ENCODE measurements at regions not wholly inside any gene's neighbourhood (a gene's known extent, or its start where the extent isn't known, plus 50 kb on each side); places are given as distances from the start of the nearest gene placed in this dataset.

GRCh38 chr6:118761645-118762044 is 110.3 kb upstream of the CEP85L start:
- no peak overlapping the region for H3K4me3 ChIP-seq
- H3K27ac ChIP-seq: no peak overlapping the region
- H3K9me3 ChIP-seq (ENCODE audit: low read depth): no peaks in the 10 kb centered on the region
- no peaks in the 10 kb centered on the region for H3K27me3 ChIP-seq
- TF ChIP-seq EZH2 (IDR thresholded peaks at IDR 0.05; ENCODE audit: borderline replicate concordance) (no peak), EZH2phosphoT487 (IDR thresholded peaks at IDR 0.05; ENCODE audit: low read depth, severe bottlenecking, unreplicated experiment) (no peak)
- TF ChIP-seq, protein P1, sequence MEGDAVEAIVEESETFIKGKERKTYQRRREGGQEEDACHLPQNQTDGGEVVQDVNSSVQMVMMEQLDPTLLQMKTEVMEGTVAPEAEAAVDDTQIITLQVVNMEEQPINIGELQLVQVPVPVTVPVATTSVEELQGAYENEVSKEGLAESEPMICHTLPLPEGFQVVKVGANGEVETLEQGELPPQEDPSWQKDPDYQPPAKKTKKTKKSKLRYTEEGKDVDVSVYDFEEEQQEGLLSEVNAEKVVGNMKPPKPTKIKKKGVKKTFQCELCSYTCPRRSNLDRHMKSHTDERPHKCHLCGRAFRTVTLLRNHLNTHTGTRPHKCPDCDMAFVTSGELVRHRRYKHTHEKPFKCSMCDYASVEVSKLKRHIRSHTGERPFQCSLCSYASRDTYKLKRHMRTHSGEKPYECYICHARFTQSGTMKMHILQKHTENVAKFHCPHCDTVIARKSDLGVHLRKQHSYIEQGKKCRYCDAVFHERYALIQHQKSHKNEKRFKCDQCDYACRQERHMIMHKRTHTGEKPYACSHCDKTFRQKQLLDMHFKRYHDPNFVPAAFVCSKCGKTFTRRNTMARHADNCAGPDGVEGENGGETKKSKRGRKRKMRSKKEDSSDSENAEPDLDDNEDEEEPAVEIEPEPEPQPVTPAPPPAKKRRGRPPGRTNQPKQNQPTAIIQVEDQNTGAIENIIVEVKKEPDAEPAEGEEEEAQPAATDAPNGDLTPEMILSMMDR (IDR thresholded peaks at IDR 0.05; ENCODE audit: poor library complexity): no peak
- no peaks in the 10 kb centered on the region for H3K4me1 ChIP-seq (ENCODE audit: insufficient read depth)
- no peak for DNase-seq (ENCODE audit: low spot score)
- H3K4me2 ChIP-seq: no peak overlapping the region
- 55% methylated on average over 1 of the region's 1 CpG for WGBS (ENCODE audit: low lambda C conversion rate, missing lambda C conversion rate)
- no peaks in the 10 kb centered on the region for H3K79me2 ChIP-seq
- H3K36me3 ChIP-seq (replicated peaks; ENCODE audit: insufficient read depth, low read depth): no peaks in the 10 kb centered on the region
- no peaks in the 10 kb centered on the region for H4K20me1 ChIP-seq (ENCODE audit: insufficient read depth, poor library complexity, severe bottlenecking)
- no peaks in the 10 kb centered on the region for H3K9me2 ChIP-seq (replicated peaks; ENCODE audit: insufficient read depth)
- no peak overlapping the region for H2AFZ ChIP-seq

GRCh38 chr6:118758946-118759345 is 107.6 kb upstream of the CEP85L start:
- H2AFZ ChIP-seq: no peak overlapping the region
- no peak for TF ChIP-seq EZH2phosphoT487 (IDR thresholded peaks at IDR 0.05; ENCODE audit: low read depth, severe bottlenecking, unreplicated experiment)
- no peak for TF ChIP-seq EZH2 (IDR thresholded peaks at IDR 0.05; ENCODE audit: borderline replicate concordance)
- TF ChIP-seq, protein P1 (IDR thresholded peaks at IDR 0.05; ENCODE audit: poor library complexity): no peak
- H3K36me3 ChIP-seq (replicated peaks; ENCODE audit: insufficient read depth, low read depth): no peaks in the 10 kb centered on the region
- H3K9me3 ChIP-seq (ENCODE audit: low read depth): no peaks in the 10 kb centered on the region
- no peaks in the 10 kb centered on the region for H3K79me2 ChIP-seq
- DNase-seq (ENCODE audit: low spot score): no peak
- H3K4me2 ChIP-seq: no peak overlapping the region
- H3K4me1 ChIP-seq (ENCODE audit: insufficient read depth): no peaks in the 10 kb centered on the region
- H3K4me3 ChIP-seq: no peak overlapping the region
- no peaks in the 10 kb centered on the region for H3K9me2 ChIP-seq (replicated peaks; ENCODE audit: insufficient read depth)
- H4K20me1 ChIP-seq (ENCODE audit: insufficient read depth, poor library complexity, severe bottlenecking): no peaks in the 10 kb centered on the region
- H3K27ac ChIP-seq: no peak overlapping the region
- no peaks in the 10 kb centered on the region for H3K27me3 ChIP-seq

- H3K4me3 ChIP-seq: no peak overlapping the region
- H3K9me3 ChIP-seq (ENCODE audit: low read depth): no peaks in the 10 kb centered on the region
- no peaks in the 10 kb centered on the region for H3K9me2 ChIP-seq (replicated peaks; ENCODE audit: insufficient read depth)
- no peak for DNase-seq (ENCODE audit: low spot score)
- no peaks in the 10 kb centered on the region for H3K4me1 ChIP-seq (ENCODE audit: insufficient read depth)
- TF ChIP-seq EZH2 (IDR thresholded peaks at IDR 0.05; ENCODE audit: borderline replicate concordance) (no peak), EZH2phosphoT487 (IDR thresholded peaks at IDR 0.05; ENCODE audit: low read depth, severe bottlenecking, unreplicated experiment) (no peak)
- TF ChIP-seq, protein P1 (IDR thresholded peaks at IDR 0.05; ENCODE audit: poor library complexity): no peak
- H3K36me3 ChIP-seq (replicated peaks; ENCODE audit: insufficient read depth, low read depth): no peaks in the 10 kb centered on the region
- H2AFZ ChIP-seq: no peak overlapping the region
- no peak overlapping the region for H3K27ac ChIP-seq
- 84% methylated on average over 6 of the region's 6 CpGs for WGBS (ENCODE audit: low lambda C conversion rate, missing lambda C conversion rate)
- H3K27me3 ChIP-seq: no peaks in the 10 kb centered on the region
- H4K20me1 ChIP-seq (ENCODE audit: insufficient read depth, poor library complexity, severe bottlenecking): no peaks in the 10 kb centered on the region
- H3K4me2 ChIP-seq: no peak overlapping the region
- no peaks in the 10 kb centered on the region for H3K79me2 ChIP-seq
These were observed 104.7 kb upstream of the CEP85L start for GRCh38 chr6:118755941-118756646.

All from hepatocyte (in vitro differentiated cells).